Suprapubic skin (tissue), 3 donors: ENCODE measurements at regions not wholly inside any gene's neighbourhood (a gene's known extent, or its start where the extent isn't known, plus 50 kb on each side); places are given as distances from the start of the nearest gene placed in this dataset.

Experiments used
- EP300 ChIP-seq: sonication (generic); formaldehyde crosslinking; IDR thresholded peaks from one replicate; pipeline ENCODE4 v1.6.1; 2017; ENCODE audit warnings: antibody characterized with exemption
- TF ChIP-seq, protein P1 (sequence below), 2 donors: fragments of 200-600 bp in 1 of 2; fragments of 450-650 bp in 1 of 2; sonication (generic) in 1 of 2; IDR thresholded peaks; one replicate each; pipeline ENCODE4 v1.5.1; 2016 to 2019; ENCODE audit warnings: antibody characterized with exemption in 2 of 2, mild to moderate bottlenecking in 1 of 2, moderate library complexity in 1 of 2

DNA sequence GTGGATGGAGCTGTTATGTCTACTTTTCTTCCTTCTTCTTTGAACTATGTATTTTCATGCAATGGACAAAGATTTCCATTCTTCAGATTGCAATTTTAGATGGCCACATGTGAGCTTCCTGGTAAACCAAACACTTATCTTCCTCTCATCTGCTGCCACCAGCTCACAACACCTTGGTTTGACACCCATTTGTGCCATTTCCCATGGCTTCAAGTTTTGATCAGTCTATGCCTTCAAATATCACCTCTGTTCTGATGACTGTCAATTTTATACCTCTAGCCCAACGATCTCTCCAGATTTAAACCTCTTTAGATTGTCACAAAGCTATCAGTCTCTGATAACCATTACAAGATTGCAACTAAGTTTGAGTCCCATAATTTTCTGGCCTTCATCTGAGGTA is 147.2 kb downstream of the TMEM38B start:
- TF ChIP-seq, protein P1, sequence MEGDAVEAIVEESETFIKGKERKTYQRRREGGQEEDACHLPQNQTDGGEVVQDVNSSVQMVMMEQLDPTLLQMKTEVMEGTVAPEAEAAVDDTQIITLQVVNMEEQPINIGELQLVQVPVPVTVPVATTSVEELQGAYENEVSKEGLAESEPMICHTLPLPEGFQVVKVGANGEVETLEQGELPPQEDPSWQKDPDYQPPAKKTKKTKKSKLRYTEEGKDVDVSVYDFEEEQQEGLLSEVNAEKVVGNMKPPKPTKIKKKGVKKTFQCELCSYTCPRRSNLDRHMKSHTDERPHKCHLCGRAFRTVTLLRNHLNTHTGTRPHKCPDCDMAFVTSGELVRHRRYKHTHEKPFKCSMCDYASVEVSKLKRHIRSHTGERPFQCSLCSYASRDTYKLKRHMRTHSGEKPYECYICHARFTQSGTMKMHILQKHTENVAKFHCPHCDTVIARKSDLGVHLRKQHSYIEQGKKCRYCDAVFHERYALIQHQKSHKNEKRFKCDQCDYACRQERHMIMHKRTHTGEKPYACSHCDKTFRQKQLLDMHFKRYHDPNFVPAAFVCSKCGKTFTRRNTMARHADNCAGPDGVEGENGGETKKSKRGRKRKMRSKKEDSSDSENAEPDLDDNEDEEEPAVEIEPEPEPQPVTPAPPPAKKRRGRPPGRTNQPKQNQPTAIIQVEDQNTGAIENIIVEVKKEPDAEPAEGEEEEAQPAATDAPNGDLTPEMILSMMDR (IDR thresholded peaks at IDR 0.05), result no peak
- no peak for TF ChIP-seq EP300
